ENCODE measurements at regions not wholly inside any gene's neighbourhood (a gene's known extent, or its start where the extent isn't known, plus 50 kb on each side); places are given as distances from the start of the nearest gene placed in this dataset.

DNA sequence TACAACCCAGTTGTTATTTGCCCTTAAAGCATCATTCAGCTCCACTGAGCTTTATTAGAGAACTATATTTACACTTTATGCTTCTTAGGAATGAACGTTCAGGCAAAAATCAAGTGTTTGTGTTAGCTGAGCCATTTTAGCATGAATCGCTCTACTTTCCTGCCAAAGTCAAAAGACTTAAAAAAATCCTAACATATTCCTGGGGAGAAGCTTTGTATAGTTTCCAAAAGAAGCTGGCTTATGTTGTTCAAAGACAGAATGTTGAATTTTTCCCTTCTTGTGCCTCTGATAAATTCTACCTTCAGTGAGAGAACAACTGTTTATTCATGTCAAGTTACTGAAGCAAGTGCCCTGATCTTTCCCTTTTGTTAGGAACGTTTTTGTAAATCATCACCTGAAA lies 771.5 kb upstream of the HS3ST1 start (continued):
- TF ChIP-seq, protein P1, sequence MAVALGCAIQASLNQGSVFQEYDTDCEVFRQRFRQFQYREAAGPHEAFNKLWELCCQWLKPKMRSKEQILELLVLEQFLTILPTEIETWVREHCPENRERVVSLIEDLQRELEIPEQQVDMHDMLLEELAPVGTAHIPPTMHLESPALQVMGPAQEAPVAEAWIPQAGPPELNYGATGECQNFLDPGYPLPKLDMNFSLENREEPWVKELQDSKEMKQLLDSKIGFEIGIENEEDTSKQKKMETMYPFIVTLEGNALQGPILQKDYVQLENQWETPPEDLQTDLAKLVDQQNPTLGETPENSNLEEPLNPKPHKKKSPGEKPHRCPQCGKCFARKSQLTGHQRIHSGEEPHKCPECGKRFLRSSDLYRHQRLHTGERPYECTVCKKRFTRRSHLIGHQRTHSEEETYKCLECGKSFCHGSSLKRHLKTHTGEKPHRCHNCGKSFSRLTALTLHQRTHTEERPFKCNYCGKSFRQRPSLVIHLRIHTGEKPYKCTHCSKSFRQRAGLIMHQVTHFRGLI (tag by site-specific recombination; IDR thresholded peaks at IDR 0.05), result no peak
- no peak for TF ChIP-seq ZNF585B (tag by site-specific recombination; IDR thresholded peaks at IDR 0.05)
- TF ChIP-seq, protein P2, sequence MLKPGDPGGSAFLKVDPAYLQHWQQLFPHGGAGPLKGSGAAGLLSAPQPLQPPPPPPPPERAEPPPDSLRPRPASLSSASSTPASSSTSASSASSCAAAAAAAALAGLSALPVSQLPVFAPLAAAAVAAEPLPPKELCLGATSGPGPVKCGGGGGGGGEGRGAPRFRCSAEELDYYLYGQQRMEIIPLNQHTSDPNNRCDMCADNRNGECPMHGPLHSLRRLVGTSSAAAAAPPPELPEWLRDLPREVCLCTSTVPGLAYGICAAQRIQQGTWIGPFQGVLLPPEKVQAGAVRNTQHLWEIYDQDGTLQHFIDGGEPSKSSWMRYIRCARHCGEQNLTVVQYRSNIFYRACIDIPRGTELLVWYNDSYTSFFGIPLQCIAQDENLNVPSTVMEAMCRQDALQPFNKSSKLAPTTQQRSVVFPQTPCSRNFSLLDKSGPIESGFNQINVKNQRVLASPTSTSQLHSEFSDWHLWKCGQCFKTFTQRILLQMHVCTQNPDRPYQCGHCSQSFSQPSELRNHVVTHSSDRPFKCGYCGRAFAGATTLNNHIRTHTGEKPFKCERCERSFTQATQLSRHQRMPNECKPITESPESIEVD (tag by site-specific recombination; IDR thresholded peaks at IDR 0.05), result no peak
- TF ChIP-seq KLF7 (tag by site-specific recombination; IDR thresholded peaks at IDR 0.05; ENCODE audit: borderline replicate concordance), result no peak
- TF ChIP-seq ZFP69B (tag by site-specific recombination; IDR thresholded peaks at IDR 0.05), result no peak
- no peak for TF ChIP-seq ZNF776 (tag by site-specific recombination; IDR thresholded peaks at IDR 0.05; ENCODE audit: borderline replicate concordance)

DNA sequence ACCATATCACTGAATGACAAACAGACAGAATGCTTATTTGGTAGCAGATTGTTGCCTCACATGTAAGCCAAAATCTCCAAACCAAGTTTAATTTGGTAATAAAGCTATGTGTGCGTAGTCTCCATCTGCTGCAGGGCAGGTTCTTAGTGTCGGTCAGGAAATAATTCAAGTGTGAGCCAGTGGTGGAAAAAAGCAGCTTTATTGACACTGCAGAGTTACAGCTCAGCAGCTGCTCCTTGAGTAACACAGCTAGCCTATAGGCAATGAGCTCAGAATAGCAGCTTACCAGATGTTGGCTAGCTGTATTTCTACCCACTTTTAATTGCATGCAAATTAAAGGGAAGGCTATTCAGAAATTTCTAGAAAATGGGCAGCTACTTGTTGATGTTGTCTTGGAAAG lies 757.8 kb upstream of the HS3ST1 start:
- Histone ChIP-seq H3K4me3 (ENCODE audit: low read depth, low read length) (no peak overlapping the region), H3K4me1 (ENCODE audit: control insufficient read depth, insufficient read depth, low read length) (no peaks in the 10 kb centered on the region), H3K9me3 (ENCODE audit: control insufficient read depth, insufficient read depth, low read depth, low read length) (no peaks in the 10 kb centered on the region), H3K27ac (ENCODE audit: extremely low read depth, low read depth, low read length) (no peak overlapping the region), H3K36me3 (ENCODE audit: control insufficient read depth in 2 of 2, insufficient read depth in 1 of 2, low read length in 2 of 2) (no peaks in the 10 kb centered on the region)
- ChIA-PET CTCF (no interaction called here), POLR2A (no interaction called here)
- no peak for TF ChIP-seq ZNF354C (tag by site-specific recombination; IDR thresholded peaks at IDR 0.05; ENCODE audit: borderline replicate concordance, low read depth)
- TF ChIP-seq ZNF561 (tag by site-specific recombination; IDR thresholded peaks at IDR 0.05; ENCODE audit: borderline replicate concordance), result no peak
- TF ChIP-seq, protein P3, sequence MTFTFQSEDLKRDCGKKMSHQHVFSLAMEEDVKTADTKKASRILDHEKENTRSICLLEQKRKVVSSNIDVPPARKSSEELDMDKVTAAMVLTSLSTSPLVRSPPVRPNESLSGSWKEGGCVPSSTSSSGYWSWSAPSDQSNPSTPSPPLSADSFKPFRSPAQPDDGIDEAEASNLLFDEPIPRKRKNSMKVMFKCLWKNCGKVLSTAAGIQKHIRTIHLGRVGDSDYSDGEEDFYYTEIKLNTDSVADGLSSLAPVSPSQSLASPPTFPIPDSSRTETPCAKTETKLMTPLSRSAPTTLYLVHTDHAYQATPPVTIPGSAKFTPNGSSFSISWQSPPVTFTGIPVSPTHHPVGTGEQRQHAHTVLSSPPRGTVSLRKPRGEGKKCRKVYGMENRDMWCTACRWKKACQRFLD (tag by site-specific recombination; IDR thresholded peaks at IDR 0.05), result no peak

DNA sequence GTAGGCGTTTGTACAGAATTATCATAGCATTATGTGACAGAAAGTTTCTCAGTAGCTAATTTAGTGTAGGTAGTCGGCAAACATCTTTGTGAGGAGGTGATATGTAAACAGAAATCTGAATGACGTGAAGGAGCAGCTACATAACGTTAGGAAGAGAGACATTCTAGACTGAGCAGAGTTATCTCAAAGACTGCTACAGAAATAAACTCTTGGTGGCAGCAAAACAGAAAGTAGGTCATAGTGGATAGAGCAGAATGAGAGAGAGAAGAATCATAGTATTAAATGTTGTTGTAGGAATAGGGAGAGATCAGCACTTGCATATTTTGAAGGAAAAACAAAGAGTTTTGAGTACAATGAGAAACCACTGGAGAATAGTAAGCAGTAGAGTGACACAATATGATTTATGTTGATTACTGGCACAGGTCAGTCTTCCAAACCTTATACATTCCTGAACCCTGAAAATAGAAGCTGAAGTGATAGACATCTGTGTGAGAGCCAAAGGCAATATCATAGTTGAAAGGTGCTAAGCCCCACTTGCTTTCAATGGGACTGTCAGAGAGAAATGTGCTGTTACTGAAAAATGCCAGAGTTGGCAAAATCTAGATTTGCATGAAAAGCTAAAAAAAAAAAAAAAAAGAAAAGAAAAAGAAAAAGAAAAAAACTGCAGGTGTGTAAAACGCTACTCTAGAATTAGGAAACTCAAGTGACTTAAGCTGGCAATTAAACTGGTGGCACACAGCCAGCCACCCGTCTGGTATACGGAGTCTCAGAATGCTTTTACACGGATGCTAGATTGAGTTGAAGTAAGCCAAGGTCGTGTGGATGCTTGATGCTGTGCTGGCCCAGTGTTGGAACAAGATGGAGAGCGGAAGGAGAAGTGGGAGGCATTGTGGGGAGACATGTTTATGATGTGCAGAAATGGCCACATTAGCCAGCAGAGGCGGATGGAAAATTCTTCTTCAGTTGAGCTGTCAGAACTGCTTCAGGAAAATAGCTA lies 750.2 kb upstream of the HS3ST1 start:
- no peak for TF ChIP-seq ZNF169 (tag by site-specific recombination; IDR thresholded peaks at IDR 0.05)
- TF ChIP-seq ZNF354C (tag by site-specific recombination; IDR thresholded peaks at IDR 0.05; ENCODE audit: borderline replicate concordance, low read depth), result no peak
- TF ChIP-seq HOXD13 (CRISPR knock-in tag; IDR thresholded peaks at IDR 0.05; ENCODE audit: borderline replicate concordance), result no peak
- no peak for TF ChIP-seq RBAK (tag by site-specific recombination; IDR thresholded peaks at IDR 0.05)
- TF ChIP-seq, protein P4, sequence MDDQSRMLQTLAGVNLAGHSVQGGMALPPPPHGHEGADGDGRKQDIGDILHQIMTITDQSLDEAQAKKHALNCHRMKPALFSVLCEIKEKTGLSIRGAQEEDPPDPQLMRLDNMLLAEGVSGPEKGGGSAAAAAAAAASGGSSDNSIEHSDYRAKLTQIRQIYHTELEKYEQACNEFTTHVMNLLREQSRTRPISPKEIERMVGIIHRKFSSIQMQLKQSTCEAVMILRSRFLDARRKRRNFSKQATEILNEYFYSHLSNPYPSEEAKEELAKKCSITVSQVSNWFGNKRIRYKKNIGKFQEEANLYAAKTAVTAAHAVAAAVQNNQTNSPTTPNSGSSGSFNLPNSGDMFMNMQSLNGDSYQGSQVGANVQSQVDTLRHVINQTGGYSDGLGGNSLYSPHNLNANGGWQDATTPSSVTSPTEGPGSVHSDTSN (CRISPR knock-in tag; IDR thresholded peaks at IDR 0.05), result no peak
- TF ChIP-seq ZNF248 (tag by site-specific recombination; IDR thresholded peaks at IDR 0.05), result no peak
- no peak for TF ChIP-seq ZFP69B (tag by site-specific recombination; IDR thresholded peaks at IDR 0.05)
- no peak for TF ChIP-seq ZNF549 (tag by site-specific recombination; IDR thresholded peaks at IDR 0.05)
- TF ChIP-seq, protein P5, sequence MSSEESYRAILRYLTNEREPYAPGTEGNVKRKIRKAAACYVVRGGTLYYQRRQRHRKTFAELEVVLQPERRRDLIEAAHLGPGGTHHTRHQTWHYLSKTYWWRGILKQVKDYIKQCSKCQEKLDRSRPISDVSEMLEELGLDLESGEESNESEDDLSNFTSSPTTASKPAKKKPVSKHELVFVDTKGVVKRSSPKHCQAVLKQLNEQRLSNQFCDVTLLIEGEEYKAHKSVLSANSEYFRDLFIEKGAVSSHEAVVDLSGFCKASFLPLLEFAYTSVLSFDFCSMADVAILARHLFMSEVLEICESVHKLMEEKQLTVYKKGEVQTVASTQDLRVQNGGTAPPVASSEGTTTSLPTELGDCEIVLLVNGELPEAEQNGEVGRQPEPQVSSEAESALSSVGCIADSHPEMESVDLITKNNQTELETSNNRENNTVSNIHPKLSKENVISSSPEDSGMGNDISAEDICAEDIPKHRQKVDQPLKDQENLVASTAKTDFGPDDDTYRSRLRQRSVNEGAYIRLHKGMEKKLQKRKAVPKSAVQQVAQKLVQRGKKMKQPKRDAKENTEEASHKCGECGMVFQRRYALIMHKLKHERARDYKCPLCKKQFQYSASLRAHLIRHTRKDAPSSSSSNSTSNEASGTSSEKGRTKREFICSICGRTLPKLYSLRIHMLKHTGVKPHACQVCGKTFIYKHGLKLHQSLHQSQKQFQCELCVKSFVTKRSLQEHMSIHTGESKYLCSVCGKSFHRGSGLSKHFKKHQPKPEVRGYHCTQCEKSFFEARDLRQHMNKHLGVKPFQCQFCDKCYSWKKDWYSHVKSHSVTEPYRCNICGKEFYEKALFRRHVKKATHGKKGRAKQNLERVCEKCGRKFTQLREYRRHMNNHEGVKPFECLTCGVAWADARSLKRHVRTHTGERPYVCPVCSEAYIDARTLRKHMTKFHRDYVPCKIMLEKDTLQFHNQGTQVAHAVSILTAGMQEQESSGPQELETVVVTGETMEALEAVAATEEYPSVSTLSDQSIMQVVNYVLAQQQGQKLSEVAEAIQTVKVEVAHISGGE (tag by site-specific recombination; conservative IDR thresholded peaks at IDR 0.05; ENCODE audit: low read depth), result no peak
- no peak for TF ChIP-seq ZNF335 (tag by site-specific recombination; conservative IDR thresholded peaks at IDR 0.05)
- no peak for TF ChIP-seq YY2 (tag by site-specific recombination; IDR thresholded peaks at IDR 0.05)
- TF ChIP-seq ZNF16 (tag by site-specific recombination; IDR thresholded peaks at IDR 0.05; ENCODE audit: low read depth), result no peak
- no peak for TF ChIP-seq TCF7L2 (IDR thresholded peaks at IDR 0.05; ENCODE audit: borderline replicate concordance, low read depth, low read length)
- no peak for TF ChIP-seq ZBTB7A (tag by site-specific recombination; IDR thresholded peaks at IDR 0.05; ENCODE audit: low read depth)
- Histone ChIP-seq H3K36me3 (ENCODE audit: control insufficient read depth in 2 of 2, insufficient read depth in 1 of 2, low read length in 2 of 2) (no peaks in the 10 kb centered on the region), H3K9me3 (ENCODE audit: control insufficient read depth, insufficient read depth, low read depth, low read length) (no peaks in the 10 kb centered on the region), H3K4me1 (ENCODE audit: control insufficient read depth, insufficient read depth, low read length) (no peaks in the 10 kb centered on the region), H3K27ac (ENCODE audit: extremely low read depth, low read depth, low read length) (no peak overlapping the region), H3K4me3 (ENCODE audit: low read depth, low read length) (no peak overlapping the region)
- ChIA-PET CTCF (no interaction called here), POLR2A (no interaction called here)
